ENCODE measurements at regions not wholly inside any gene's neighbourhood (a gene's known extent, or its start where the extent isn't known, plus 50 kb on each side); places are given as distances from the start of the nearest gene placed in this dataset.

DNA sequence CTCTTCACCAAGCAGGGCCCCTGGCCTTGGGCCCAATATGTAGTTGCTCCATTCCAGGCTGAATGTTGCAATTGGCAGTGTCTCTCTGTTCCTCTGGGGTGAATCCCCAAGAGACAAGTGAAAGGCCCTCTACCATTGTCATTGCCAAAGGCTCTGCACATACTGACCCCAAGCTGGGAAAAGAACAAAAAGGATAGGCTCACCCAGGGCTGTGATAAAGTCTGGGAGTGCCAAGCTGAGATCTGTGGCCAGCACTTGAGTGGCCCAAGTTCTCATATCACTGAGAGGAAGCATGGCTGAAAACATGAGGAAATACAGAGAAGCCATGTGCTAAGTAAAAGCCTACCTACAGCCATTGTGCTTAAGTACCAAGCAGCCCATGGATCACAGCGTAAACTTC, 612.2 kb upstream of the EPHA6 start:
- TF ChIP-seq EZH2 (IDR thresholded peaks at IDR 0.05; ENCODE audit: insufficient read depth, low read length) = no peak
- TF ChIP-seq CTCF (IDR thresholded peaks at IDR 0.05; ENCODE audit: insufficient read depth, low read depth, low read length) = no peak

Data from astrocyte (in vitro differentiated cells and primary cell).